ENCODE measurements at regions not wholly inside any gene's neighbourhood (a gene's known extent, or its start where the extent isn't known, plus 50 kb on each side); places are given as distances from the start of the nearest gene placed in this dataset.

DNA sequence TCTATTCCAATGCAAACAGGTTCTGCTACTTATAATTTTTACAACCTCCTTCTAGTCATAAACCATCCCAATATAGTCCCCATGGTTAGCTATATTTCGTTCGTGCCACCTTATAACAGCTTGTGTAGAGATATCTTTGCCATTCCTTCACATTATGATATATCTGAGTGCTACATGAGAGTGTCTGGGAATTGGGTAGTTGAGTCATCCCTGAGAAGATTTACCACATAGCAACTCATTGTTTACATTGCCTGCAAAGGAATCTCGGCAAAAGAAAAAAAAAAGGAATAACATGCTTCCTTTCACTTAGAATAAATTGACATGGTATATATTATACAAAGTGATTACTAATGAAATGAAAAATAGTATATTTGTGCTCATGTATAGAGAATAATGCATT is 86.0 kb upstream of the VGLL3 start:
- TF ChIP-seq POLR2A (IDR thresholded peaks at IDR 0.05) = no peak
- TF ChIP-seq, protein P1, sequence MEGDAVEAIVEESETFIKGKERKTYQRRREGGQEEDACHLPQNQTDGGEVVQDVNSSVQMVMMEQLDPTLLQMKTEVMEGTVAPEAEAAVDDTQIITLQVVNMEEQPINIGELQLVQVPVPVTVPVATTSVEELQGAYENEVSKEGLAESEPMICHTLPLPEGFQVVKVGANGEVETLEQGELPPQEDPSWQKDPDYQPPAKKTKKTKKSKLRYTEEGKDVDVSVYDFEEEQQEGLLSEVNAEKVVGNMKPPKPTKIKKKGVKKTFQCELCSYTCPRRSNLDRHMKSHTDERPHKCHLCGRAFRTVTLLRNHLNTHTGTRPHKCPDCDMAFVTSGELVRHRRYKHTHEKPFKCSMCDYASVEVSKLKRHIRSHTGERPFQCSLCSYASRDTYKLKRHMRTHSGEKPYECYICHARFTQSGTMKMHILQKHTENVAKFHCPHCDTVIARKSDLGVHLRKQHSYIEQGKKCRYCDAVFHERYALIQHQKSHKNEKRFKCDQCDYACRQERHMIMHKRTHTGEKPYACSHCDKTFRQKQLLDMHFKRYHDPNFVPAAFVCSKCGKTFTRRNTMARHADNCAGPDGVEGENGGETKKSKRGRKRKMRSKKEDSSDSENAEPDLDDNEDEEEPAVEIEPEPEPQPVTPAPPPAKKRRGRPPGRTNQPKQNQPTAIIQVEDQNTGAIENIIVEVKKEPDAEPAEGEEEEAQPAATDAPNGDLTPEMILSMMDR (IDR thresholded peaks at IDR 0.05) = no peak
